Esophagus muscularis mucosa (tissue), 3 donors: ENCODE measurements at regions not wholly inside any gene's neighbourhood (a gene's known extent, or its start where the extent isn't known, plus 50 kb on each side); places are given as distances from the start of the nearest gene placed in this dataset.

ENCODE experiments used
- POLR2A ChIP-seq: fragments of 450-650 bp; IDR thresholded peaks from one replicate; pipeline ENCODE4 v1.6.1; 2017; ENCODE audit warnings: antibody characterized with exemption, moderate library complexity, mild to moderate bottlenecking, low read depth
- TF ChIP-seq, protein P1 (sequence below), 3 experiments: fragments of 200-600 bp in 2 of 3; fragments of 450-650 bp in 1 of 3; sonication (generic) in 2 of 3; IDR thresholded peaks; one replicate each; pipeline ENCODE4 v1.5.1; 2017 to 2019; ENCODE audit warnings: antibody characterized with exemption in 3 of 3, mild to moderate bottlenecking in 2 of 3, moderate library complexity in 1 of 3

- TF ChIP-seq, protein P1, sequence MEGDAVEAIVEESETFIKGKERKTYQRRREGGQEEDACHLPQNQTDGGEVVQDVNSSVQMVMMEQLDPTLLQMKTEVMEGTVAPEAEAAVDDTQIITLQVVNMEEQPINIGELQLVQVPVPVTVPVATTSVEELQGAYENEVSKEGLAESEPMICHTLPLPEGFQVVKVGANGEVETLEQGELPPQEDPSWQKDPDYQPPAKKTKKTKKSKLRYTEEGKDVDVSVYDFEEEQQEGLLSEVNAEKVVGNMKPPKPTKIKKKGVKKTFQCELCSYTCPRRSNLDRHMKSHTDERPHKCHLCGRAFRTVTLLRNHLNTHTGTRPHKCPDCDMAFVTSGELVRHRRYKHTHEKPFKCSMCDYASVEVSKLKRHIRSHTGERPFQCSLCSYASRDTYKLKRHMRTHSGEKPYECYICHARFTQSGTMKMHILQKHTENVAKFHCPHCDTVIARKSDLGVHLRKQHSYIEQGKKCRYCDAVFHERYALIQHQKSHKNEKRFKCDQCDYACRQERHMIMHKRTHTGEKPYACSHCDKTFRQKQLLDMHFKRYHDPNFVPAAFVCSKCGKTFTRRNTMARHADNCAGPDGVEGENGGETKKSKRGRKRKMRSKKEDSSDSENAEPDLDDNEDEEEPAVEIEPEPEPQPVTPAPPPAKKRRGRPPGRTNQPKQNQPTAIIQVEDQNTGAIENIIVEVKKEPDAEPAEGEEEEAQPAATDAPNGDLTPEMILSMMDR (IDR thresholded peaks at IDR 0.05), result no peak
- TF ChIP-seq POLR2A, result no peak
Measured at GRCh38 chr2:221318376-221319130, 253.6 kb downstream of the EPHA4 start.
